Adrenal gland (tissue), 9 donors: ENCODE measurements at regions not wholly inside any gene's neighbourhood (a gene's known extent, or its start where the extent isn't known, plus 50 kb on each side); places are given as distances from the start of the nearest gene placed in this dataset.

Experiments used
- DNase-seq, 7 donors: peaks; one replicate each; pipeline ENCODE4 v3.0.0-alpha.2; 2019 to 2020
- H3K27ac ChIP-seq, 5 donors: fragments of 200-600 bp; sonication (generic) in 4 of 5; 1 replicate in 3 of 5; 2 replicates in 2 of 5; pipeline versions ENCODE4 v1.5.1 to v1.8.0; 2016 to 2020; ENCODE audit warnings: mild to moderate bottlenecking in 1 of 5
- H3K27me3 ChIP-seq: fragments of 200-600 bp; 2 replicates; pipeline ENCODE4 v1.8.0; 2021
- H3K36me3 ChIP-seq, 2 donors: fragments of 200-600 bp; replicated peaks in 1 of 2; 1 replicate in 1 of 2; 2 replicates in 1 of 2; pipeline versions ENCODE4 v1.5.1 to v1.8.0; 2018 to 2022
- H3K4me1 ChIP-seq, 2 donors: fragments of 200-600 bp; replicated peaks in 1 of 2; 1 replicate in 1 of 2; 2 replicates in 1 of 2; pipeline versions ENCODE4 v1.5.1 to v1.8.0; 2018 to 2021
- H3K4me3 ChIP-seq, 4 donors: fragments of 200-600 bp; sonication (generic) in 3 of 4; one replicate each; pipeline ENCODE4 v1.5.1; 2016 to 2018
- H3K9me3 ChIP-seq, 3 donors: fragments of 200-600 bp; sonication (generic) in 1 of 3; replicated peaks in 1 of 3; 1 replicate in 2 of 3; 2 replicates in 1 of 3; pipeline versions ENCODE4 v1.5.1 to v1.8.0; 2016 to 2021
- CTCF ChIP-seq, 6 experiments: fragments of 450-650 bp in 4 of 6; fragments of 200-600 bp in 2 of 6; sonication (generic) in 1 of 6; IDR thresholded peaks; 1 replicate in 5 of 6; 2 replicates in 1 of 6; pipeline versions ENCODE4 v1.5.1 to v1.8.0; 2016 to 2021; ENCODE audit warnings: antibody characterized with exemption in 6 of 6, mild to moderate bottlenecking in 2 of 6, moderate library complexity in 1 of 6
- POLR2A ChIP-seq, 2 donors: fragments of 450-650 bp; IDR thresholded peaks; one replicate each; pipeline ENCODE4 v1.6.1; 2017; ENCODE audit warnings: antibody characterized with exemption in 2 of 2, mild to moderate bottlenecking in 2 of 2, moderate library complexity in 1 of 2
- whole genome bisulfite sequencing, 4 donors: extraction: QIAGEN DNeasy Blood & Tissue Kit in 2 of 4; methylation state at CpG; one replicate each; pipeline versions ENCODE4 v1.1.5 to v1.1.7; 2013 to 2017; 5-methylcytosine and 5-hydroxymethylcytosine counted together
- intact Hi-C, 2 donors: fragments of 100-400 bp; cut with DNase I; formaldehyde crosslinking; loops; one replicate each; pipeline versions ENCODE4 v1.14.1 to v1.15.0; 2022 to 2023
- donor health status: healthy with polysubstance abuse.
- donor health status: Bipolar disorder and iron deficiency.
- donor health status: DM: yes; HTN: yes; CAD: no.
- donor health status: DM: no; HTN: no; CAD: no.
- donor health status: DM: no; HTN: no; CAD: no.

GRCh38 chr18:79621501-79621900 lies 58.1 kb upstream of the CTDP1 start:
- no peaks in the 10 kb centered on the region for H3K4me1 ChIP-seq
- H3K9me3 ChIP-seq, result no peaks in the 10 kb centered on the region
- H3K4me3 ChIP-seq, result no peak overlapping the region
- TF ChIP-seq CTCF (IDR thresholded peaks at IDR 0.05) (no peak), POLR2A (IDR thresholded peaks at IDR 0.05) (no peak)
- 80 to 100% (median 82%) methylated on average over 2 to 14 of the region's 14 CpGs for WGBS, 4 donors
- intact Hi-C loops, result no loop called here
- no peak for DNase-seq
- H3K36me3 ChIP-seq, result no peaks in the 10 kb centered on the region
- H3K27me3 ChIP-seq, result no peaks in the 10 kb centered on the region
- H3K27ac ChIP-seq, result no peak overlapping the region

- intact Hi-C loops, result no loop called here
- TF ChIP-seq CTCF (IDR thresholded peaks at IDR 0.05), result no peak
- no peak for TF ChIP-seq POLR2A (IDR thresholded peaks at IDR 0.05)
- no peak for DNase-seq
- Histone ChIP-seq H3K36me3 (no peaks in the 10 kb centered on the region), H3K4me3 (no peak overlapping the region), H3K9me3 (no peaks in the 10 kb centered on the region), H3K27ac (no peak overlapping the region), H3K4me1 (no peaks in the 10 kb centered on the region), H3K27me3 (peaks cover 4% of the 10 kb centered on the region)
- WGBS, 4 donors, result 64 to 83% (median 75%) methylated on average over 4 of the region's 4 CpGs
Measured at GRCh38 chr18:79622004-79622403, 57.6 kb upstream of the CTDP1 start.

- Histone ChIP-seq H3K36me3 (no peaks in the 10 kb centered on the region), H3K27ac (peak overlapping the region in 2 of 5 donors; percentile 9 to 40), H3K9me3 (no peaks in the 10 kb centered on the region), H3K27me3 (peaks cover 4% of the 10 kb centered on the region), H3K4me3 (no peak overlapping the region), H3K4me1 (no peaks in the 10 kb centered on the region)
- no peak for TF ChIP-seq CTCF (IDR thresholded peaks at IDR 0.05)
- 65 to 78% (median 74%) methylated on average over 8 of the region's 8 CpGs for WGBS, 4 donors
- peak in 1 of 7 donors; percentile 13 for DNase-seq
- intact Hi-C loops, result no loop called here
Measured at GRCh38 chr18:79624356-79625170, 55.0 kb upstream of the CTDP1 start.

- Histone ChIP-seq H3K9me3 (no peaks in the 10 kb centered on the region), H3K36me3 (no peaks in the 10 kb centered on the region), H3K27me3 (peaks cover 4% of the 10 kb centered on the region), H3K27ac (peak overlapping the region in 1 of 5 donors; percentile 40), H3K4me3 (no peak overlapping the region), H3K4me1 (no peaks in the 10 kb centered on the region)
- no peak for TF ChIP-seq CTCF (IDR thresholded peaks at IDR 0.05)
- no peak for TF ChIP-seq POLR2A (IDR thresholded peaks at IDR 0.05)
- 37 to 51% (median 42%) methylated on average over 17 of the region's 17 CpGs for WGBS, 4 donors
- intact Hi-C loops, result no loop called here
- DNase-seq, result peak in 2 of 7 donors; percentile 18 to 25
Measured at GRCh38 chr18:79625195-79625923, 54.2 kb upstream of the CTDP1 start.
